CD8-positive, alpha-beta memory T cell (primary cell): ENCODE measurements at regions not wholly inside any gene's neighbourhood (a gene's known extent, or its start where the extent isn't known, plus 50 kb on each side); places are given as distances from the start of the nearest gene placed in this dataset.

Experiments
- CTCF ChIA-PET: fragments of 350-600 bp; sonication (Branson Sonifier 250); formaldehyde crosslinking; loops from one replicate; lab custom pipeline; 2021; ENCODE audit warnings: antibody characterized with exemption; lab: Charles Lee
- POLR2A ChIA-PET: fragments of 350-600 bp; sonication (Branson Sonifier 250); formaldehyde crosslinking; loops from one replicate; lab custom pipeline; 2021; ENCODE audit warnings: antibody characterized with exemption; lab: Charles Lee
- DNase-seq, 5 donors: peaks; one replicate each; pipeline versions ENCODE4 v3.0.0 to v3.0.0-alpha.2; 2020 to 2022; ENCODE audit warnings: mixed read lengths in 1 of 5
- H3K27ac ChIP-seq: one replicate; pipeline ENCODE4 v1.7.0; 2013; ENCODE audit warnings: low read depth, mild to moderate bottlenecking, low read length, moderate library complexity
- H3K27me3 ChIP-seq: 2 replicates; pipeline ENCODE4 v1.7.0; 2013; ENCODE audit warnings: low read length, mild to moderate bottlenecking; ENCODE audit not compliant: insufficient read depth, poor library complexity, severe bottlenecking
- H3K36me3 ChIP-seq: 2 replicates; pipeline ENCODE4 v1.7.0; 2013; ENCODE audit warnings: mild to moderate bottlenecking, low read length, moderate library complexity; ENCODE audit not compliant: insufficient read depth
- H3K4me1 ChIP-seq: 2 replicates; pipeline ENCODE4 v1.7.0; 2013; ENCODE audit warnings: mild to moderate bottlenecking, low read length, moderate library complexity; ENCODE audit not compliant: insufficient read depth
- H3K4me3 ChIP-seq: 2 replicates; pipeline ENCODE4 v1.7.0; 2013; ENCODE audit warnings: mild to moderate bottlenecking, low read length
- H3K9me3 ChIP-seq: 2 replicates; pipeline ENCODE4 v1.7.0; 2013; ENCODE audit warnings: mild to moderate bottlenecking, low read length
- H3K27ac Mint-ChIP-seq, 8 donors: one replicate each; pipeline ENCODE4 v1.8.0; 2020 to 2021; ENCODE audit warnings: mixed read lengths in 8 of 8, mild to moderate bottlenecking in 6 of 8, inconsistent platforms in 3 of 8, moderate library complexity in 3 of 8
- H3K27me3 Mint-ChIP-seq, 2 donors: one replicate each; pipeline ENCODE4 v1.8.0; 2020 to 2021; ENCODE audit warnings: mixed read lengths in 2 of 2, mild to moderate bottlenecking in 1 of 2, moderate library complexity in 1 of 2
- H3K36me3 Mint-ChIP-seq, 3 donors: one replicate each; pipeline ENCODE4 v1.8.0; 2020 to 2021; ENCODE audit warnings: mixed read lengths in 3 of 3, inconsistent platforms in 1 of 3, mild to moderate bottlenecking in 1 of 3
- H3K4me1 Mint-ChIP-seq, 3 donors: one replicate each; pipeline ENCODE4 v1.8.0; 2020 to 2021; ENCODE audit warnings: mixed read lengths in 3 of 3, inconsistent platforms in 1 of 3, mild to moderate bottlenecking in 1 of 3
- H3K4me3 Mint-ChIP-seq, 7 donors: one replicate each; pipeline ENCODE4 v1.8.0; 2020 to 2021; ENCODE audit warnings: mixed read lengths in 7 of 7, mild to moderate bottlenecking in 6 of 7, moderate library complexity in 4 of 7, inconsistent platforms in 2 of 7
- H3K9me3 Mint-ChIP-seq, 5 donors: one replicate each; pipeline ENCODE4 v1.8.0; 2020 to 2022; ENCODE audit warnings: mixed read lengths in 5 of 5, mild to moderate bottlenecking in 3 of 5, moderate library complexity in 2 of 5, inconsistent platforms in 1 of 5

- no peaks in the 10 kb centered on the region for H3K27me3 ChIP-seq
- Mint-ChIP-seq H3K9me3 (peaks cover 0 to 3% (median 0%) of the 10 kb centered on the region in 5 donors), H3K36me3 (no peaks in the 10 kb centered on the region), H3K27me3 (peaks cover 0 to 5% of the 10 kb centered on the region in 2 donors), H3K4me3 (no peak overlapping the region), H3K4me1 (no peaks in the 10 kb centered on the region), H3K27ac (no peak overlapping the region)
- H3K4me3 ChIP-seq = no peak overlapping the region
- H3K4me1 ChIP-seq = no peaks in the 10 kb centered on the region
- POLR2A ChIA-PET = no interaction called here
- no peaks in the 10 kb centered on the region for H3K9me3 ChIP-seq
- H3K27ac ChIP-seq = no peak overlapping the region
- CTCF ChIA-PET = no interaction called here
- DNase-seq = no peak
- H3K36me3 ChIP-seq = no peaks in the 10 kb centered on the region
These were observed 243.7 kb downstream of the BCAT1 start for GRCh38 chr12:24705216-24705615.

DNA sequence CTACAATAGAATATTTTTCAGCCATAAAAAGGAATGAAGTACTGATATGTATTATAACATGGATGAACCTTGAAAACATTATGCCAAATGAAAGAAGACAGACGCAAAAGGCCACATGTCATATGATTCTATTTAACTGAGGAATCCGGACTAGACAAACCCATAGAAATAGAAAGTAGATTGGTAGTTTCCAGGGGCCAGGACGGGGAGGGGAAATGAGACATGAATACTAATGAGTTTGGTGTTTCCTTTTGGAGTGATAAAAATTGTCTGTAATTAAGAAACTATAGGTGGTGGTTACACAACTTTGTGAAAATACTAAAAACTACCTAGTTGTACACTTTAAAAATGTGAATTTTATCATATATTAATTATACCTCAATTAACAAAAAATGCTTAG is 247.6 kb downstream of the BCAT1 start:
- no peak overlapping the region for H3K4me3 ChIP-seq
- no peaks in the 10 kb centered on the region for H3K4me1 ChIP-seq
- Mint-ChIP-seq H3K27ac (no peak overlapping the region), H3K4me3 (no peak overlapping the region), H3K27me3 (peaks cover 0 to 9% of the 10 kb centered on the region in 2 donors), H3K4me1 (no peaks in the 10 kb centered on the region), H3K9me3 (peaks cover 0 to 3% (median 0%) of the 10 kb centered on the region in 5 donors), H3K36me3 (no peaks in the 10 kb centered on the region)
- no peak overlapping the region for H3K27ac ChIP-seq
- no peaks in the 10 kb centered on the region for H3K9me3 ChIP-seq
- CTCF ChIA-PET = no interaction called here
- POLR2A ChIA-PET = no interaction called here
- no peaks in the 10 kb centered on the region for H3K27me3 ChIP-seq
- DNase-seq = no peak
- H3K36me3 ChIP-seq = no peaks in the 10 kb centered on the region

GRCh38 chr12:24698972-24699371 is 249.9 kb downstream of the BCAT1 start:
- peaks cover 0 to 9% of the 10 kb centered on the region in 2 donors for H3K27me3 Mint-ChIP-seq
- POLR2A ChIA-PET = no interaction called here
- no peaks in the 10 kb centered on the region for H3K4me1 Mint-ChIP-seq
- H3K27ac ChIP-seq = no peak overlapping the region
- no peak for DNase-seq
- H3K36me3 ChIP-seq = no peaks in the 10 kb centered on the region
- peaks cover 0 to 3% (median 0%) of the 10 kb centered on the region in 5 donors for H3K9me3 Mint-ChIP-seq
- no peak overlapping the region for H3K27ac Mint-ChIP-seq
- H3K4me1 ChIP-seq = no peaks in the 10 kb centered on the region
- CTCF ChIA-PET = no interaction called here
- H3K4me3 Mint-ChIP-seq = no peak overlapping the region
- no peaks in the 10 kb centered on the region for H3K36me3 Mint-ChIP-seq
- H3K4me3 ChIP-seq = no peak overlapping the region
- H3K9me3 ChIP-seq = no peaks in the 10 kb centered on the region
- no peaks in the 10 kb centered on the region for H3K27me3 ChIP-seq

GRCh38 chr12:24697769-24698168 is 251.1 kb downstream of the BCAT1 start:
- no peak overlapping the region for H3K27ac Mint-ChIP-seq
- H3K4me3 Mint-ChIP-seq = no peak overlapping the region
- H3K4me1 Mint-ChIP-seq = no peaks in the 10 kb centered on the region
- H3K36me3 Mint-ChIP-seq = no peaks in the 10 kb centered on the region
- no peaks in the 10 kb centered on the region for H3K36me3 ChIP-seq
- H3K27me3 Mint-ChIP-seq = peaks cover 0 to 4% of the 10 kb centered on the region in 2 donors
- H3K27ac ChIP-seq = no peak overlapping the region
- H3K27me3 ChIP-seq = no peaks in the 10 kb centered on the region
- peaks cover 0 to 3% (median 0%) of the 10 kb centered on the region in 5 donors for H3K9me3 Mint-ChIP-seq
- ChIA-PET CTCF (no interaction called here), POLR2A (no interaction called here)
- H3K9me3 ChIP-seq = no peaks in the 10 kb centered on the region
- no peak for DNase-seq
- no peaks in the 10 kb centered on the region for H3K4me1 ChIP-seq
- H3K4me3 ChIP-seq = no peak overlapping the region

- H3K27me3 Mint-ChIP-seq = peaks cover 0 to 5% of the 10 kb centered on the region in 2 donors
- H3K9me3 Mint-ChIP-seq = peaks cover 0 to 3% (median 0%) of the 10 kb centered on the region in 5 donors
- no peaks in the 10 kb centered on the region for H3K36me3 Mint-ChIP-seq
- no peak overlapping the region for H3K27ac Mint-ChIP-seq
- Histone ChIP-seq H3K27me3 (no peaks in the 10 kb centered on the region), H3K9me3 (no peaks in the 10 kb centered on the region), H3K36me3 (no peaks in the 10 kb centered on the region), H3K4me1 (no peaks in the 10 kb centered on the region), H3K27ac (no peak overlapping the region), H3K4me3 (no peak overlapping the region)
- H3K4me3 Mint-ChIP-seq = no peak overlapping the region
- CTCF ChIA-PET = no interaction called here
- H3K4me1 Mint-ChIP-seq = no peaks in the 10 kb centered on the region
- POLR2A ChIA-PET = no interaction called here
- DNase-seq = no peak
These were observed 251.6 kb downstream of the BCAT1 start for GRCh38 chr12:24697295-24697694.

- no peak overlapping the region for H3K27ac ChIP-seq
- no peak overlapping the region for H3K4me3 ChIP-seq
- ChIA-PET POLR2A (no interaction called here), CTCF (no interaction called here)
- no peaks in the 10 kb centered on the region for H3K36me3 ChIP-seq
- Mint-ChIP-seq H3K27me3 (peaks cover 0 to 8% of the 10 kb centered on the region in 2 donors), H3K9me3 (peaks cover 0 to 3% (median 0%) of the 10 kb centered on the region in 5 donors), H3K4me3 (no peak overlapping the region), H3K36me3 (no peaks in the 10 kb centered on the region), H3K4me1 (no peaks in the 10 kb centered on the region), H3K27ac (no peak overlapping the region)
- no peak for DNase-seq
- H3K9me3 ChIP-seq = no peaks in the 10 kb centered on the region
- no peaks in the 10 kb centered on the region for H3K27me3 ChIP-seq
- H3K4me1 ChIP-seq = no peaks in the 10 kb centered on the region
These were observed 252.1 kb downstream of the BCAT1 start for GRCh38 chr12:24696800-24697199.

DNA sequence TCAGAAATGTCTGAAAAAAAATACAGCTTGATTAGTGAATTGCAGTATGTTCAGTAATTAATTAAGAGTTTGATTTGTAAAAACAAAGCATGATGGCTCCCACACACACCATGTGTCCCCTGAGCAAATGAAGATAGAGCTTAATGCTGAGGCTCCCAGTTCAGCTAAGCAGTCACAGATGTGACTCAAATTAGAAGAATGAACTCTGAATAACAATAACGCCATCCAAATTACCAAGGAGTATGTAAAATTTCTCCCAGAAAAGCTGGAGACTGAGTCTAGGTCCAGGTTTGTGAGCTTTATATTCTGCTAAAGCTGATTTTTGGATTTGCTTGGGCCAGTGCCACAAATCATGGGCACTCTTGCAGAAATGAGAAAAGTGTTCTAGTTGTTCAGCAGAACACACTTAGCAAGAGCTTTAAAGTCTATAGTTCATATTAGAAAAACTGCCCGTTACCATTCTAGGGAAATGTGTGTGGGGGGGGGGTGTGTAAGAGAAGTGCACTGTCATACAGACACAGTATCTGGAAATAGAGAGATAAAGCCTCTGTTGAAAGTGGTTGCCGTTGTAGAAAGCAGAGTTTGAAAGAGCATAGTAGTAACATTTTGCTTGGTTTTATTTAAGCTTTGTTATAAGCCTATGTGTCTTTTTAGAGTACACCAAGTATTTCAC is 253.1 kb downstream of the BCAT1 start:
- POLR2A ChIA-PET = no interaction called here

GRCh38 chr12:24695103-24695502 is 253.8 kb downstream of the BCAT1 start:
- no peak overlapping the region for H3K4me3 ChIP-seq
- no peaks in the 10 kb centered on the region for H3K27me3 ChIP-seq
- H3K9me3 ChIP-seq = no peaks in the 10 kb centered on the region
- no peak for DNase-seq
- Mint-ChIP-seq H3K4me1 (no peaks in the 10 kb centered on the region), H3K9me3 (no peaks in the 10 kb centered on the region), H3K36me3 (no peaks in the 10 kb centered on the region), H3K4me3 (no peak overlapping the region), H3K27ac (no peak overlapping the region), H3K27me3 (peaks cover 0 to 11% of the 10 kb centered on the region in 2 donors)
- CTCF ChIA-PET = no interaction called here
- H3K27ac ChIP-seq = peak overlapping the region; percentile 34
- H3K36me3 ChIP-seq = no peaks in the 10 kb centered on the region
- no peaks in the 10 kb centered on the region for H3K4me1 ChIP-seq
- POLR2A ChIA-PET = no interaction called here

More for the DNA sequence above, 253.1 kb downstream of the BCAT1 start:
- Mint-ChIP-seq H3K27me3 (peaks cover 0 to 8% of the 10 kb centered on the region in 2 donors), H3K4me3 (no peak overlapping the region), H3K27ac (no peak overlapping the region), H3K4me1 (no peaks in the 10 kb centered on the region), H3K9me3 (no peaks in the 10 kb centered on the region), H3K36me3 (no peaks in the 10 kb centered on the region)
- CTCF ChIA-PET = no interaction called here
- DNase-seq = no peak
- no peak overlapping the region for H3K4me3 ChIP-seq
- H3K36me3 ChIP-seq = no peaks in the 10 kb centered on the region
- peak overlapping the region; percentile 34 for H3K27ac ChIP-seq
- no peaks in the 10 kb centered on the region for H3K4me1 ChIP-seq
- H3K27me3 ChIP-seq = no peaks in the 10 kb centered on the region
- no peaks in the 10 kb centered on the region for H3K9me3 ChIP-seq
